ENCODE measurements at regions not wholly inside any gene's neighbourhood (a gene's known extent, or its start where the extent isn't known, plus 50 kb on each side); places are given as distances from the start of the nearest gene placed in this dataset.

DNA sequence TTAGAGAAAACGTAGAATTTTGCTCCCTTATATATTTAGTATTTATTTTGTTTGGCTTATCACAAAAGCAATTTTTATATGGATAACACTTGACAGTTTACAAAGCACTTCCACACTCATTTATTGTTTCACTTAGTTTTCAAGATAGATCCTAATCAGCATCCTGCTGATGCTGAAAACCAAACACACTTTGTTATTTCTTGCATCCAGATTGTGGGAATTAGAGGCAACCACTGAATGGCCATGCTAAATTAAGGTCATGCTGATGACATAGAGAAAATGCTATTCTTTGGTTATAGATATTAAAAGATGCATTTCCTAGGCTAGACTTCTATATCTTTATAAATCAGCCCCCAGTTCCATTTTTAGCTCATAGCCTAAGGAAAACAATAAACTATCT, 474.1 kb upstream of the KCNMB2 start:
- Histone ChIP-seq H4K20me1 (ENCODE audit: control insufficient read depth, insufficient read depth, low read length, poor library complexity, severe bottlenecking) (no peaks in the 10 kb centered on the region), H3K4me3 (ENCODE audit: control extremely low read depth in 1 of 5, extremely low read depth in 1 of 5, insufficient read depth in 1 of 5, low read depth in 2 of 5, low read length in 4 of 5) (no peak overlapping the region), H3K79me2 (ENCODE audit: control insufficient read depth, insufficient read depth, low read length) (no peaks in the 10 kb centered on the region), H3K36me3 (replicated peaks in 1 of 2; ENCODE audit: control extremely low read depth in 1 of 2, control insufficient read depth in 1 of 2, extremely low read depth in 1 of 2, insufficient read depth in 2 of 2, low read length in 1 of 2) (no peaks in the 10 kb centered on the region), H3K9me3 (ENCODE audit: control extremely low read depth in 1 of 3, control insufficient read depth in 2 of 3, insufficient read depth in 1 of 3, low read length in 2 of 3) (no peaks in the 10 kb centered on the region), H3K27ac (ENCODE audit: low read length in 2 of 2) (no peak overlapping the region), H3K9ac (ENCODE audit: low read length) (no peak overlapping the region), H3K27me3 (replicated peaks in 1 of 4; ENCODE audit: control extremely low read depth in 1 of 4, control insufficient read depth in 3 of 4, insufficient read depth in 4 of 4, low read length in 3 of 4) (no peaks in the 10 kb centered on the region), H2AFZ (ENCODE audit: insufficient read depth, low read depth, low read length, poor library complexity, severe bottlenecking) (no peak overlapping the region), H3K4me2 (replicated peaks; ENCODE audit: low read depth, low read length, poor library complexity, severe bottlenecking) (no peak overlapping the region), H3K4me1 (ENCODE audit: control insufficient read depth in 2 of 2, insufficient read depth in 2 of 2, low read length in 2 of 2) (no peaks in the 10 kb centered on the region)
- Mint-ChIP-seq H3K27ac (no peak overlapping the region), H3K4me3 (no peak overlapping the region), H3K27me3 (no peaks in the 10 kb centered on the region), H3K9me3 (ENCODE audit: insufficient read depth) (no peaks in the 10 kb centered on the region), H3K4me1 (no peaks in the 10 kb centered on the region)
- POLR2A ChIA-PET, result no interaction called here
- CTCF ChIA-PET, result no interaction called here
- intact Hi-C loops (cut with micrococcal nuclease), result no loop called here
- WGBS (ENCODE audit: insufficient coverage), result no CpG with 5 or more reads among the region's 1 CpG
- TF ChIP-seq, protein P1, sequence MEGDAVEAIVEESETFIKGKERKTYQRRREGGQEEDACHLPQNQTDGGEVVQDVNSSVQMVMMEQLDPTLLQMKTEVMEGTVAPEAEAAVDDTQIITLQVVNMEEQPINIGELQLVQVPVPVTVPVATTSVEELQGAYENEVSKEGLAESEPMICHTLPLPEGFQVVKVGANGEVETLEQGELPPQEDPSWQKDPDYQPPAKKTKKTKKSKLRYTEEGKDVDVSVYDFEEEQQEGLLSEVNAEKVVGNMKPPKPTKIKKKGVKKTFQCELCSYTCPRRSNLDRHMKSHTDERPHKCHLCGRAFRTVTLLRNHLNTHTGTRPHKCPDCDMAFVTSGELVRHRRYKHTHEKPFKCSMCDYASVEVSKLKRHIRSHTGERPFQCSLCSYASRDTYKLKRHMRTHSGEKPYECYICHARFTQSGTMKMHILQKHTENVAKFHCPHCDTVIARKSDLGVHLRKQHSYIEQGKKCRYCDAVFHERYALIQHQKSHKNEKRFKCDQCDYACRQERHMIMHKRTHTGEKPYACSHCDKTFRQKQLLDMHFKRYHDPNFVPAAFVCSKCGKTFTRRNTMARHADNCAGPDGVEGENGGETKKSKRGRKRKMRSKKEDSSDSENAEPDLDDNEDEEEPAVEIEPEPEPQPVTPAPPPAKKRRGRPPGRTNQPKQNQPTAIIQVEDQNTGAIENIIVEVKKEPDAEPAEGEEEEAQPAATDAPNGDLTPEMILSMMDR (IDR thresholded peaks at IDR 0.05), result no peak
- DNase-seq (no peak), ATAC-seq (ENCODE audit: low read depth) (no peak)

DNA sequence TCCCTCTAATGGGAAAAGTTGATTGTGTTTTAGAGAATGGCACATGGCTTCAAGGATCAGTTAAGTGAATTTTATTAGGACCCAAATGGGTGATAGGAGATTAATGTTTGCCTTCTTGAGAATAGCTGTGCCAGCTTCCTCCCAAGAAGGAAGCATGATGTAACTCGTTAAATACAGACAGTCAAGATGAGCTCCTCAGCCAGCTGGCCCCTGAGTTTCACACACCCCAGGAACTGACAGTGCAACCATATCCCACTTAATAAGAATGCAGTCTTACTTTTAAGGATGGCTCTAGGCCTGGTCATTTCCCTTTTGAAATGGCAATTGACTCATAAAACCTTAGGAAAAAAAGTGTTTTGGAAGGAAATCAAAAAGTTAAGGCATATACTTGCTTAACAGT, 472.8 kb upstream of the KCNMB2 start:
- H3K9ac ChIP-seq (ENCODE audit: low read length), result no peak overlapping the region
- Mint-ChIP-seq H3K4me1 (no peaks in the 10 kb centered on the region), H3K4me3 (no peak overlapping the region), H3K27ac (no peak overlapping the region), H3K27me3 (no peaks in the 10 kb centered on the region), H3K9me3 (ENCODE audit: insufficient read depth) (no peaks in the 10 kb centered on the region)
- POLR2A ChIA-PET, result no interaction called here
- TF ChIP-seq, protein P1 (IDR thresholded peaks at IDR 0.05), result no peak
- no peak for TF ChIP-seq EZH2 (IDR thresholded peaks at IDR 0.05; ENCODE audit: borderline replicate concordance, insufficient read depth, low read depth, low read length, poor library complexity, severe bottlenecking)
- no peaks in the 10 kb centered on the region for H3K9me3 ChIP-seq (ENCODE audit: control extremely low read depth in 1 of 3, control insufficient read depth in 2 of 3, insufficient read depth in 1 of 3, low read length in 2 of 3)
- intact Hi-C loops (cut with micrococcal nuclease), result no loop called here
- H3K4me1 ChIP-seq (ENCODE audit: control insufficient read depth in 2 of 2, insufficient read depth in 2 of 2, low read length in 2 of 2), result no peaks in the 10 kb centered on the region
- H4K20me1 ChIP-seq (ENCODE audit: control insufficient read depth, insufficient read depth, low read length, poor library complexity, severe bottlenecking), result no peaks in the 10 kb centered on the region
- CTCF ChIA-PET, result no interaction called here
- DNase-seq (no peak), ATAC-seq (ENCODE audit: low read depth) (no peak)
- no peak overlapping the region for H2AFZ ChIP-seq (ENCODE audit: insufficient read depth, low read depth, low read length, poor library complexity, severe bottlenecking)
- no peak overlapping the region for H3K4me2 ChIP-seq (replicated peaks; ENCODE audit: low read depth, low read length, poor library complexity, severe bottlenecking)
- no peak overlapping the region for H3K4me3 ChIP-seq (ENCODE audit: control extremely low read depth in 1 of 5, extremely low read depth in 1 of 5, insufficient read depth in 1 of 5, low read depth in 2 of 5, low read length in 4 of 5)
- no peak overlapping the region for H3K27ac ChIP-seq (ENCODE audit: low read length in 2 of 2)
- no peaks in the 10 kb centered on the region for H3K27me3 ChIP-seq (replicated peaks in 1 of 4; ENCODE audit: control extremely low read depth in 1 of 4, control insufficient read depth in 3 of 4, insufficient read depth in 4 of 4, low read length in 3 of 4)
- WGBS (ENCODE audit: insufficient coverage), result 60% methylated on average over 1 of the region's 1 CpG
- H3K79me2 ChIP-seq (ENCODE audit: control insufficient read depth, insufficient read depth, low read length), result no peaks in the 10 kb centered on the region
- no peaks in the 10 kb centered on the region for H3K36me3 ChIP-seq (replicated peaks in 1 of 2; ENCODE audit: control extremely low read depth in 1 of 2, control insufficient read depth in 1 of 2, extremely low read depth in 1 of 2, insufficient read depth in 2 of 2, low read length in 1 of 2)
